H1 (cell line): ENCODE measurements at regions not wholly inside any gene's neighbourhood (a gene's known extent, or its start where the extent isn't known, plus 50 kb on each side); places are given as distances from the start of the nearest gene placed in this dataset.

Experiments
- CREB1 ChIP-seq: IDR thresholded peaks from 2 replicates; pipeline ENCODE4 v1.6.1; 2012; ENCODE audit warnings: inconsistent platforms
- GTF2F1 ChIP-seq: IDR thresholded peaks from 2 replicates; pipeline ENCODE4 v1.6.1; 2012; ENCODE audit warnings: low read depth, low read length, improper control_type of control experiment, borderline replicate concordance
- KDM1A ChIP-seq: fragments of 200-600, 300-600 bp; sonication (generic); IDR thresholded peaks from 2 replicates; pipeline ENCODE4 v1.7.1; 2016; ENCODE audit warnings: mild to moderate bottlenecking, low read length, borderline replicate concordance
- POLR2AphosphoS5 ChIP-seq: IDR thresholded peaks from 2 replicates; pipeline ENCODE4 v1.6.1; 2011; ENCODE audit warnings: low read depth, low read length
- RFX5 ChIP-seq: IDR thresholded peaks from 2 replicates; pipeline ENCODE4 v1.6.1; 2011; ENCODE audit warnings: low read depth, low read length, improper control_type of control experiment, borderline replicate concordance
- SIN3A ChIP-seq, 2 experiments: IDR thresholded peaks in 1 of 2; conservative IDR thresholded peaks in 1 of 2; 2 replicates each; pipeline ENCODE4 v1.6.1; 2011 to 2012; ENCODE audit warnings: low read length in 2 of 2, improper control_type of control experiment in 1 of 2, low read depth in 1 of 2, mild to moderate bottlenecking in 1 of 2
- SP2 ChIP-seq: IDR thresholded peaks from 2 replicates; pipeline ENCODE4 v1.6.1; 2012; ENCODE audit warnings: mild to moderate bottlenecking, low read length, inconsistent platforms
- ZNF274 ChIP-seq: IDR thresholded peaks from 2 replicates; pipeline ENCODE4 v1.7.0; 2012; ENCODE audit warnings: low read length, borderline replicate concordance; ENCODE audit errors: extremely low read depth
- TF ChIP-seq, protein P1 (sequence below): fragments of 300-600 bp; sonication (generic); IDR thresholded peaks from 2 replicates; pipeline ENCODE4 v1.7.1; 2012; ENCODE audit warnings: low read length, moderate library complexity, mild to moderate bottlenecking, inconsistent platforms; ENCODE audit not compliant: insufficient replicate concordance

DNA sequence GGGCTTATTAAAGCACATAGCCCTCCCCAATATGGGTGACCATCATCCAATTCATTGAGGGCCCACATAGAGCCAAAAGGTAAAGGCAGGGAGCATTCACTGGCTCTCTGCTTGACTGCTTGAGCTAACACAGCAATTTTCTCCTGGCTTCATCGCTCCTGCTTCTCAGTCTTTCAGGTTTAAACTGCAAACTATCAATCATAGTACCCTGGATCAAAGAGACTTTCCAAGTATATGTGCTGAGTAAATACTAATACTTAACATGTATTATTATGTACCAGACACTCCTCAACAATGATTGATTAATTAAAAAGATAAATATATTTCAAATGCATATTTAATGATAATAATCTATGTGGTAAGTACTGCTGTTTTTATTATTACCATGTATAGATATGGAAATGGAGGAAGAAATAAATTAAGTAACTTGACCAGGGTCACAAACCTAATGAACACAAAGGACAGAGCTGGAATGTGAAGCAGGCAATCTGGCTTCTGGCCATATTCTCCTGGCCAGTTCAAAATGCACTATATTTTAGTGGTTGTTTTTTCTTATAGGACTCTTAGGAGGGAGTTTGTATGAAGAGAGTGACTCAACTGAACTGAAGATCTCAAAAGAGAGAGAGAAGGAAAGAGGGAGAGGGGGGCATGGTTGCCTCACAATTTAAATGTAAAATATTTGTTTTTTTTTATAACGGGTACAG, 1197.3 kb downstream of the TECRL start (continued):
- TF ChIP-seq, protein P1, sequence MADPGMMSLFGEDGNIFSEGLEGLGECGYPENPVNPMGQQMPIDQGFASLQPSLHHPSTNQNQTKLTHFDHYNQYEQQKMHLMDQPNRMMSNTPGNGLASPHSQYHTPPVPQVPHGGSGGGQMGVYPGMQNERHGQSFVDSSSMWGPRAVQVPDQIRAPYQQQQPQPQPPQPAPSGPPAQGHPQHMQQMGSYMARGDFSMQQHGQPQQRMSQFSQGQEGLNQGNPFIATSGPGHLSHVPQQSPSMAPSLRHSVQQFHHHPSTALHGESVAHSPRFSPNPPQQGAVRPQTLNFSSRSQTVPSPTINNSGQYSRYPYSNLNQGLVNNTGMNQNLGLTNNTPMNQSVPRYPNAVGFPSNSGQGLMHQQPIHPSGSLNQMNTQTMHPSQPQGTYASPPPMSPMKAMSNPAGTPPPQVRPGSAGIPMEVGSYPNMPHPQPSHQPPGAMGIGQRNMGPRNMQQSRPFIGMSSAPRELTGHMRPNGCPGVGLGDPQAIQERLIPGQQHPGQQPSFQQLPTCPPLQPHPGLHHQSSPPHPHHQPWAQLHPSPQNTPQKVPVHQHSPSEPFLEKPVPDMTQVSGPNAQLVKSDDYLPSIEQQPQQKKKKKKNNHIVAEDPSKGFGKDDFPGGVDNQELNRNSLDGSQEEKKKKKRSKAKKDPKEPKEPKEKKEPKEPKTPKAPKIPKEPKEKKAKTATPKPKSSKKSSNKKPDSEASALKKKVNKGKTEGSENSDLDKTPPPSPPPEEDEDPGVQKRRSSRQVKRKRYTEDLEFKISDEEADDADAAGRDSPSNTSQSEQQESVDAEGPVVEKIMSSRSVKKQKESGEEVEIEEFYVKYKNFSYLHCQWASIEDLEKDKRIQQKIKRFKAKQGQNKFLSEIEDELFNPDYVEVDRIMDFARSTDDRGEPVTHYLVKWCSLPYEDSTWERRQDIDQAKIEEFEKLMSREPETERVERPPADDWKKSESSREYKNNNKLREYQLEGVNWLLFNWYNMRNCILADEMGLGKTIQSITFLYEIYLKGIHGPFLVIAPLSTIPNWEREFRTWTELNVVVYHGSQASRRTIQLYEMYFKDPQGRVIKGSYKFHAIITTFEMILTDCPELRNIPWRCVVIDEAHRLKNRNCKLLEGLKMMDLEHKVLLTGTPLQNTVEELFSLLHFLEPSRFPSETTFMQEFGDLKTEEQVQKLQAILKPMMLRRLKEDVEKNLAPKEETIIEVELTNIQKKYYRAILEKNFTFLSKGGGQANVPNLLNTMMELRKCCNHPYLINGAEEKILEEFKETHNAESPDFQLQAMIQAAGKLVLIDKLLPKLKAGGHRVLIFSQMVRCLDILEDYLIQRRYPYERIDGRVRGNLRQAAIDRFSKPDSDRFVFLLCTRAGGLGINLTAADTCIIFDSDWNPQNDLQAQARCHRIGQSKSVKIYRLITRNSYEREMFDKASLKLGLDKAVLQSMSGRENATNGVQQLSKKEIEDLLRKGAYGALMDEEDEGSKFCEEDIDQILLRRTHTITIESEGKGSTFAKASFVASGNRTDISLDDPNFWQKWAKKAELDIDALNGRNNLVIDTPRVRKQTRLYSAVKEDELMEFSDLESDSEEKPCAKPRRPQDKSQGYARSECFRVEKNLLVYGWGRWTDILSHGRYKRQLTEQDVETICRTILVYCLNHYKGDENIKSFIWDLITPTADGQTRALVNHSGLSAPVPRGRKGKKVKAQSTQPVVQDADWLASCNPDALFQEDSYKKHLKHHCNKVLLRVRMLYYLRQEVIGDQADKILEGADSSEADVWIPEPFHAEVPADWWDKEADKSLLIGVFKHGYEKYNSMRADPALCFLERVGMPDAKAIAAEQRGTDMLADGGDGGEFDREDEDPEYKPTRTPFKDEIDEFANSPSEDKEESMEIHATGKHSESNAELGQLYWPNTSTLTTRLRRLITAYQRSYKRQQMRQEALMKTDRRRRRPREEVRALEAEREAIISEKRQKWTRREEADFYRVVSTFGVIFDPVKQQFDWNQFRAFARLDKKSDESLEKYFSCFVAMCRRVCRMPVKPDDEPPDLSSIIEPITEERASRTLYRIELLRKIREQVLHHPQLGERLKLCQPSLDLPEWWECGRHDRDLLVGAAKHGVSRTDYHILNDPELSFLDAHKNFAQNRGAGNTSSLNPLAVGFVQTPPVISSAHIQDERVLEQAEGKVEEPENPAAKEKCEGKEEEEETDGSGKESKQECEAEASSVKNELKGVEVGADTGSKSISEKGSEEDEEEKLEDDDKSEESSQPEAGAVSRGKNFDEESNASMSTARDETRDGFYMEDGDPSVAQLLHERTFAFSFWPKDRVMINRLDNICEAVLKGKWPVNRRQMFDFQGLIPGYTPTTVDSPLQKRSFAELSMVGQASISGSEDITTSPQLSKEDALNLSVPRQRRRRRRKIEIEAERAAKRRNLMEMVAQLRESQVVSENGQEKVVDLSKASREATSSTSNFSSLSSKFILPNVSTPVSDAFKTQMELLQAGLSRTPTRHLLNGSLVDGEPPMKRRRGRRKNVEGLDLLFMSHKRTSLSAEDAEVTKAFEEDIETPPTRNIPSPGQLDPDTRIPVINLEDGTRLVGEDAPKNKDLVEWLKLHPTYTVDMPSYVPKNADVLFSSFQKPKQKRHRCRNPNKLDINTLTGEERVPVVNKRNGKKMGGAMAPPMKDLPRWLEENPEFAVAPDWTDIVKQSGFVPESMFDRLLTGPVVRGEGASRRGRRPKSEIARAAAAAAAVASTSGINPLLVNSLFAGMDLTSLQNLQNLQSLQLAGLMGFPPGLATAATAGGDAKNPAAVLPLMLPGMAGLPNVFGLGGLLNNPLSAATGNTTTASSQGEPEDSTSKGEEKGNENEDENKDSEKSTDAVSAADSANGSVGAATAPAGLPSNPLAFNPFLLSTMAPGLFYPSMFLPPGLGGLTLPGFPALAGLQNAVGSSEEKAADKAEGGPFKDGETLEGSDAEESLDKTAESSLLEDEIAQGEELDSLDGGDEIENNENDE: no peak
- no peak for TF ChIP-seq ZNF274
- no peak for TF ChIP-seq RFX5
- TF ChIP-seq CREB1: no peak
- no peak for TF ChIP-seq SP2
- TF ChIP-seq POLR2AphosphoS5: no peak
- no peak for TF ChIP-seq KDM1A
- no peak for TF ChIP-seq SIN3A (conservative IDR thresholded peaks at IDR 0.05 in 1 of 2, IDR thresholded peaks at IDR 0.05 in 1 of 2; ENCODE audit: low read depth in 1 of 2, low read length in 2 of 2)
- TF ChIP-seq GTF2F1: no peak
